Esophagus squamous epithelium (tissue), 4 donors: ENCODE measurements at regions not wholly inside any gene's neighbourhood (a gene's known extent, or its start where the extent isn't known, plus 50 kb on each side); places are given as distances from the start of the nearest gene placed in this dataset.

Source experiments
- POLR2A ChIP-seq, 4 donors: fragments of 450-650 bp; IDR thresholded peaks; one replicate each; pipeline ENCODE4 v1.6.1; 2017; ENCODE audit warnings: antibody characterized with exemption in 4 of 4, mild to moderate bottlenecking in 4 of 4, moderate library complexity in 3 of 4
- TF ChIP-seq, protein P1 (sequence below), 6 experiments: fragments of 450-650 bp in 4 of 6; fragments of 200-600 bp in 2 of 6; sonication (generic) in 2 of 6; IDR thresholded peaks; one replicate each; pipeline ENCODE4 v1.5.1; 2016 to 2019; ENCODE audit warnings: antibody characterized with exemption in 6 of 6, mild to moderate bottlenecking in 4 of 6, moderate library complexity in 4 of 6

DNA sequence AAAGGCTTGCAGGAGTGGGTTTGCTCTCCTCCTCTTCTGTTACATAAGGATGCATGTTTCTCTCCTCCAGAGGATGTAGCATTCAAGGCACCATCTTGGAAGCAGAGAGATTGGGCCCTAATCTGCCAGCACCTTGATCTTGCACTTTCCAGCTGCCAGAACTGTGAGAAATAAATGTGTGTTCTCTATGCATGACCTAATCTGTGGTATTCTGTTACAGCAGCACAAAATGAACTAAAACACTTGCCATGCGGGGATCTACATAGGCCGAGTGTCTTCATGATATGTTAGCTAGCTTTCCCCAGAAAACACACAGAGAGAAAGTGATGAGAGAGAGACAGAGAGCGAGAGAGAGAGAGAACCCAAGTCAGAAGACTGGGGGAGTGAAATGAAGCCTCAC lies 273.5 kb downstream of the UTP18 start:
- TF ChIP-seq, protein P1, sequence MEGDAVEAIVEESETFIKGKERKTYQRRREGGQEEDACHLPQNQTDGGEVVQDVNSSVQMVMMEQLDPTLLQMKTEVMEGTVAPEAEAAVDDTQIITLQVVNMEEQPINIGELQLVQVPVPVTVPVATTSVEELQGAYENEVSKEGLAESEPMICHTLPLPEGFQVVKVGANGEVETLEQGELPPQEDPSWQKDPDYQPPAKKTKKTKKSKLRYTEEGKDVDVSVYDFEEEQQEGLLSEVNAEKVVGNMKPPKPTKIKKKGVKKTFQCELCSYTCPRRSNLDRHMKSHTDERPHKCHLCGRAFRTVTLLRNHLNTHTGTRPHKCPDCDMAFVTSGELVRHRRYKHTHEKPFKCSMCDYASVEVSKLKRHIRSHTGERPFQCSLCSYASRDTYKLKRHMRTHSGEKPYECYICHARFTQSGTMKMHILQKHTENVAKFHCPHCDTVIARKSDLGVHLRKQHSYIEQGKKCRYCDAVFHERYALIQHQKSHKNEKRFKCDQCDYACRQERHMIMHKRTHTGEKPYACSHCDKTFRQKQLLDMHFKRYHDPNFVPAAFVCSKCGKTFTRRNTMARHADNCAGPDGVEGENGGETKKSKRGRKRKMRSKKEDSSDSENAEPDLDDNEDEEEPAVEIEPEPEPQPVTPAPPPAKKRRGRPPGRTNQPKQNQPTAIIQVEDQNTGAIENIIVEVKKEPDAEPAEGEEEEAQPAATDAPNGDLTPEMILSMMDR (IDR thresholded peaks at IDR 0.05), result no peak
- no peak for TF ChIP-seq POLR2A (IDR thresholded peaks at IDR 0.05)
